Sigmoid colon (tissue), 6 donors: ENCODE measurements at regions not wholly inside any gene's neighbourhood (a gene's known extent, or its start where the extent isn't known, plus 50 kb on each side); places are given as distances from the start of the nearest gene placed in this dataset.

Source experiments
- DNase-seq: peaks from one replicate; pipeline ENCODE4 v3.0.0-alpha.2; 2019
- H3K27ac ChIP-seq, 4 donors: fragments of 200-600 bp; sonication (generic); one replicate each; pipeline ENCODE4 v1.5.1; 2016 to 2019; ENCODE audit warnings: mild to moderate bottlenecking in 1 of 4
- H3K27me3 ChIP-seq, 3 donors: fragments of 200-600 bp; sonication (generic); one replicate each; pipeline ENCODE4 v1.5.1; 2019; ENCODE audit warnings: mild to moderate bottlenecking in 1 of 3
- H3K36me3 ChIP-seq, 4 donors: fragments of 200-600 bp; sonication (generic); one replicate each; pipeline ENCODE4 v1.5.1; 2016 to 2019
- H3K4me1 ChIP-seq, 4 donors: fragments of 200-600 bp; sonication (generic); one replicate each; pipeline ENCODE4 v1.5.1; 2017 to 2019
- H3K4me3 ChIP-seq, 4 donors: fragments of 200-600 bp; sonication (generic); one replicate each; pipeline ENCODE4 v1.5.1; 2017 to 2019; ENCODE audit warnings: mild to moderate bottlenecking in 2 of 4, moderate library complexity in 1 of 4
- H3K9me3 ChIP-seq, 4 donors: fragments of 200-600 bp in 3 of 4; sonication (generic) in 3 of 4; one replicate each; pipeline versions ENCODE4 v1.5.1 to v1.6.1; 2013 to 2019
- EP300 ChIP-seq, 4 donors: sonication (generic); formaldehyde crosslinking; IDR thresholded peaks; one replicate each; pipeline ENCODE4 v1.6.1; 2017; ENCODE audit warnings: antibody characterized with exemption in 4 of 4
- POLR2A ChIP-seq, 2 donors: fragments of 450-650 bp; IDR thresholded peaks; one replicate each; pipeline ENCODE4 v1.6.1; 2016; ENCODE audit warnings: antibody characterized with exemption in 2 of 2, mild to moderate bottlenecking in 2 of 2, moderate library complexity in 2 of 2
- POLR2AphosphoS5 ChIP-seq, 4 donors: sonication (generic); formaldehyde crosslinking; IDR thresholded peaks; one replicate each; pipeline ENCODE4 v1.6.1; 2017; ENCODE audit warnings: antibody characterized with exemption in 4 of 4
- WGBS, 2 donors: extraction: QIAGEN DNeasy Blood & Tissue Kit; methylation state at CpG; one replicate each; pipeline ENCODE4 v1.1.7; 2013; 5-methylcytosine and 5-hydroxymethylcytosine counted together
- intact Hi-C: fragments of 100-400 bp; cut with DNase I; formaldehyde crosslinking; loops from one replicate; pipeline ENCODE4 v1.15.1; 2023
- TF ChIP-seq, protein P1 (sequence below), 4 experiments: fragments of 450-650 bp in 3 of 4; fragments of 200-600 bp in 1 of 4; IDR thresholded peaks; one replicate each; pipeline ENCODE4 v1.5.1; 2016 to 2019; ENCODE audit warnings: antibody characterized with exemption in 4 of 4, mild to moderate bottlenecking in 3 of 4, moderate library complexity in 2 of 4
- donor health status: healthy with polysubstance abuse.
- donor health status: healthy.

DNA sequence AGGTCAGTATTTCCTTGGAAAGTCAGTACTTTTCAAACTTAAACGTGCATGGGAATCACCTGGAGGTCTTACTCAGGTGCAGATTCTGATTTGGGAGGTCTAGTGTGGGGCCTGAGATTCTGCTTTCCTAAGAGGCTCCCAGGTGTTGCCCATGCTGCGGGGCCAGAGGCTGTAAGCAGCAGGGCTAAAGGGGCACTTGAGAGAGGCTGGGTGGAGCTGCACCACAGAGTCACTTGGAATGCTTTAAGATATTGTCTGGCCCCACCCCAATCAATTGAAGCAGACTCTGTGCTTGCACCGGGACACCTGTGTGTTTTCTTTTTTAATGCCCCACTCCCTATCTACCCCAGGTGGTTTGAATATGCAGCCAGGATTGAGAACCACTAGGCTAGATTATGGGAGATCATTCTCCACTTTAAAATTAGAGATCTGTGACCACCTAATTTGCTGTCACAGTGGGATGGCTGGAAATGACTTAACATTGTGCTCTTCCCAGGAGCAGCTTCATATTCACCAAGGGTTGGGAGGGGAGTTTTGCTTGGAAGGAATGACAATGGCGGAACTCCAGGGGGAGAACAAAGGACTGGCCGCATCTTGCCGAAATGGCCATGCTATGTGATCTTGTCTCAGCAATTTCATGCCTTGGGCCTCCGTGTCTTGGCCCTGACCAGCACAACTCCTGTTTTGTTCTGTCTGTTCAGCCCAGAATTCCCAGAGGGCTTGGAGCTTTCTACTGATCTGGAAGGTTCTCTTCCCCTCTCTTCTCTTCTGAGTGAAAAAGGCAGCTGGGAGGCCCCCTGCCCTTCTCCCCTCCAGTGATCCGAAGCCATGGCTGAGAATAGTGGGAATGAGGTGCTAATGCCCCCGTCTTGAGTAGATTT lies 80.2 kb downstream of the FAM241B start:
- Histone ChIP-seq H3K27ac (no peak overlapping the region), H3K4me1 (no peaks in the 10 kb centered on the region), H3K36me3 (no peaks in the 10 kb centered on the region), H3K4me3 (no peak overlapping the region), H3K27me3 (peaks cover 0 to 6% (median 0%) of the 10 kb centered on the region in 3 donors), H3K9me3 (no peaks in the 10 kb centered on the region)
- no peak for DNase-seq
- intact Hi-C loops = no loop called here
- 75 to 82% methylated on average over 9 of the region's 9 CpGs for WGBS, 2 donors
- no peak for TF ChIP-seq EP300 (IDR thresholded peaks at IDR 0.05)

DNA sequence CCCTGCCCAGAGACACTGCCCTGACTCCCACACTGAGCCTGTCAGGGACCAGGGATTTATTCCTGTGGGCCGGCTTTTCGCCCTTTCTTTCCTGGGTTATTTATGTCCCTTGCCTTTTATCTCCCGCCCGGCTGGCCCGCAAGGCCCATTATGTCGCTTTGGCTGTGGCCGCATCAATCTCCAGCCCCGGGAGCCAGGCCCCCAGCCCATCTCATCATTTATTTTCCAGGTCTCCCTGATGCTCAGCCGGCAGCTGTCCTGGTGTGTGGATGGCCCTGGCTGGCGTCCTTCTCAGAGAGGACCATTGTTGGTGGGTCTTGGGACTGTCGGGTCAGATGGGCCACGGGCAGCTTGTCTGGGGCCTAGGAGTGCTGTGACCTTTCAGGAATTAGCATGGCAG lies 82.3 kb downstream of the FAM241B start:
- Histone ChIP-seq H3K4me1 (no peaks in the 10 kb centered on the region), H3K27me3 (peaks cover 0 to 16% (median 0%) of the 10 kb centered on the region in 3 donors), H3K9me3 (no peaks in the 10 kb centered on the region), H3K27ac (no peak overlapping the region), H3K36me3 (no peaks in the 10 kb centered on the region), H3K4me3 (no peak overlapping the region)
- intact Hi-C loops = no loop called here
- 82 to 90% methylated on average over 12 of the region's 12 CpGs for WGBS, 2 donors
- TF ChIP-seq, protein P1, sequence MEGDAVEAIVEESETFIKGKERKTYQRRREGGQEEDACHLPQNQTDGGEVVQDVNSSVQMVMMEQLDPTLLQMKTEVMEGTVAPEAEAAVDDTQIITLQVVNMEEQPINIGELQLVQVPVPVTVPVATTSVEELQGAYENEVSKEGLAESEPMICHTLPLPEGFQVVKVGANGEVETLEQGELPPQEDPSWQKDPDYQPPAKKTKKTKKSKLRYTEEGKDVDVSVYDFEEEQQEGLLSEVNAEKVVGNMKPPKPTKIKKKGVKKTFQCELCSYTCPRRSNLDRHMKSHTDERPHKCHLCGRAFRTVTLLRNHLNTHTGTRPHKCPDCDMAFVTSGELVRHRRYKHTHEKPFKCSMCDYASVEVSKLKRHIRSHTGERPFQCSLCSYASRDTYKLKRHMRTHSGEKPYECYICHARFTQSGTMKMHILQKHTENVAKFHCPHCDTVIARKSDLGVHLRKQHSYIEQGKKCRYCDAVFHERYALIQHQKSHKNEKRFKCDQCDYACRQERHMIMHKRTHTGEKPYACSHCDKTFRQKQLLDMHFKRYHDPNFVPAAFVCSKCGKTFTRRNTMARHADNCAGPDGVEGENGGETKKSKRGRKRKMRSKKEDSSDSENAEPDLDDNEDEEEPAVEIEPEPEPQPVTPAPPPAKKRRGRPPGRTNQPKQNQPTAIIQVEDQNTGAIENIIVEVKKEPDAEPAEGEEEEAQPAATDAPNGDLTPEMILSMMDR (IDR thresholded peaks at IDR 0.05) = no peak
- TF ChIP-seq POLR2AphosphoS5 (IDR thresholded peaks at IDR 0.05) (no peak), EP300 (IDR thresholded peaks at IDR 0.05) (no peak), POLR2A (IDR thresholded peaks at IDR 0.05) (no peak)
- DNase-seq = no peak

DNA sequence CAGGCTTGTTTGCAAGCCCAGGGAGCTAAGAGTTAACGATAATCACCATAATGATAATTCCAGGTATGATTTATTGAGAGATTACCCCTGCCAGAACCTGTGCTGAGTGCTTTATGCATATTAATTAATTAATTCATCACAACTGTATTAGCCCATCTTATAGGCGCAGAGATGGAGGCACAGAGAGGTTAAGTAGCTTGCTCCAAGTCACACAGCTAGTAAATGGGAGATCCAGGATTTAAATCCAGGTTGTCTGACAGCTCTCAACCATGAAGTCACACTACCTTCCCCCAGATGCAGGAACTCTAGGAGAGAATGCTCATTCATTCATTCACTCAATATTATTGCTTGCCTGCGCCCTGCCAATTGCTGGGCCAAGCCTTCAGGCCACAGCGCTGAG lies 84.5 kb downstream of the FAM241B start:
- intact Hi-C loops = no loop called here
- 92 to 93% methylated on average over 4 of the region's 4 CpGs for WGBS, 2 donors
- H3K36me3 ChIP-seq = no peaks in the 10 kb centered on the region
- H3K9me3 ChIP-seq = no peaks in the 10 kb centered on the region
- H3K27me3 ChIP-seq = peaks cover 0 to 16% (median 0%) of the 10 kb centered on the region in 3 donors
- no peaks in the 10 kb centered on the region for H3K4me1 ChIP-seq
- DNase-seq = no peak
- TF ChIP-seq EP300 (IDR thresholded peaks at IDR 0.05) = no peak
- TF ChIP-seq, protein P1 (IDR thresholded peaks at IDR 0.05) = no peak
- no peak overlapping the region for H3K4me3 ChIP-seq
- H3K27ac ChIP-seq = no peak overlapping the region

DNA sequence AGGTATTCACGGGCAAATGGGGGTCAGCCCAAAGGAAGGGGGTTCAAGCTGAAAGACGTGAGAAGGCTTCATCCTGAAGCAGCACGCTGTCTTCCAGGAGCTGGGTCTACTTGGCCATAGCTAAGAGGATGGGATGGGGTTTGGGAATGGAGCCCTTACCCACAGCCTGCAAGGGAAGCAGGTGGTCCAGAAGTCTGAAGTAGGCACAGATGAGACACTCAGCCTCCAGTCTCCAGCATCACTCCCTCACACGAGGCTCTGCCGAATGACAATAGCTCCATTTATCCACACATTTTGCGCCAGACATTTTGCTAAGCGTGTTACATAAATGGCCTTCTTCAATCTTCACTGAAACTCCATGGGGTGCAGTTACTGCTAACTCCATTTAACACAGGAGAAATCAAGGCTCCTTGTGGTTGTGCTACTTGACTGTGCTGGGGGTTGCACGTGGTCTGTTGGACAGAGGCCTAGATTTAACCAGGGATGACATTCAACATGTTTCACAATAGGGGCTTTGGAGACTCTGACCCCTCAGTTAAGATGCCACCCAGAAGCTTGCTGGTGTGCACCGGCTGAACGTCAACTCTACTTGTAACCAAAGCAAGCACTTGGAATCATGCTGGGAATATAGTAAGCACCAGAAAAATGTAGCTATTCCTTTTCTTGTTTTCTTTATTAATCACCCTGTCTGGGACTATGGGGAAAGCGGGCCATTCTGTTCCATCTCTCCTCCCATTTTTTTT lies 85.3 kb downstream of the FAM241B start:
- no peaks in the 10 kb centered on the region for H3K36me3 ChIP-seq
- no peak for DNase-seq
- no peak for TF ChIP-seq POLR2AphosphoS5 (IDR thresholded peaks at IDR 0.05)
- no peak for TF ChIP-seq EP300 (IDR thresholded peaks at IDR 0.05)
- TF ChIP-seq POLR2A (IDR thresholded peaks at IDR 0.05) = no peak
- TF ChIP-seq, protein P1 (IDR thresholded peaks at IDR 0.05) = no peak
- no peak overlapping the region for H3K4me3 ChIP-seq
- WGBS, 2 donors = 79% methylated on average over 11 of the region's 11 CpGs
- H3K27me3 ChIP-seq = peaks cover 0 to 16% (median 0%) of the 10 kb centered on the region in 3 donors
- no peaks in the 10 kb centered on the region for H3K9me3 ChIP-seq
- H3K27ac ChIP-seq = no peak overlapping the region
- H3K4me1 ChIP-seq = no peaks in the 10 kb centered on the region
- intact Hi-C loops = no loop called here

DNA sequence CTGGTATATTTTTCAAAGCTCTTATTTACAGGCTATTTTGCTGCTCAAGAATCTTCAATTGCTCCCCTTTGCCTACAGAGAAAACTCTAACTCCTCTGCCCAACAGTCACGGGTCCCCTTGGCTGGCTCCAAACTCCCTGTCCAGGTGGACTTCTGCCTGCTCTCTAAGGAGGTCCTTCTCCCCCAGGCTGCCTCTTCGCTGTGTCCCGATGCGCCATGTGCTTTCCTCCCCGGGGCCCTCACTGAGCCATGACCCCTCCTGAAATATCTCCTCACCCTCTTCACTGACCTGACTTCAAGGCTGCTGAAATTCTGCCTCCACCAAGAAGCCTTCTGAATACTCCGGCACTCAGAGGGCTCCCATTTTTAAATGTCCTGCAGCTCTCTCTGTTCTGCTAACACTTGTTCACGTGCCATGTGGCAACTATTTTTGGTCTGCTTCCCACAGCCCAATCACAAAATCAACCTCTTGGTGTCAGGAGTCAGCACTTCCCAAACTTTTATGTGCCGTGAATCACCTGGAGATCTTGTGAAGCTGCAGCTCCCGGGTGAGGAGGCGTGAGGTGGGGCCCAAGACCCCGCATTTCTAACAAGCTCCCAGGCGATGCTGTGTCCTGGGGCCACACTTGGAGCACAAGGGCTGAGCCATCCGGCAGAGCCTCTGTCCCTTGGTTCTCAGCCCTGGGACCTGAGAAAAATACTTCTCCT lies 85.7 kb upstream of the COL13A1 start:
- H3K27me3 ChIP-seq = peaks cover 0 to 16% (median 0%) of the 10 kb centered on the region in 3 donors
- no peak overlapping the region for H3K4me3 ChIP-seq
- intact Hi-C loops = loop anchor here (2.0 kb wide), 1 partner anchor 71 kb away; no protein-coding TSS in a partner anchor
- H3K36me3 ChIP-seq = no peaks in the 10 kb centered on the region
- H3K9me3 ChIP-seq = no peaks in the 10 kb centered on the region
- 84 to 86% methylated on average over 13 of the region's 13 CpGs for WGBS, 2 donors
- TF ChIP-seq, protein P1 (IDR thresholded peaks at IDR 0.05) = no peak
- TF ChIP-seq POLR2AphosphoS5 (IDR thresholded peaks at IDR 0.05) (no peak), POLR2A (IDR thresholded peaks at IDR 0.05) (no peak), EP300 (IDR thresholded peaks at IDR 0.05) (no peak)
- no peaks in the 10 kb centered on the region for H3K4me1 ChIP-seq
- no peak for DNase-seq
- H3K27ac ChIP-seq = no peak overlapping the region
